Prostate gland (tissue), 2 donors: ENCODE measurements at regions not wholly inside any gene's neighbourhood (a gene's known extent, or its start where the extent isn't known, plus 50 kb on each side); places are given as distances from the start of the nearest gene placed in this dataset.
A peak's percentile ranks its signal among the peaks of the same experiment; 100 is the strongest.
"Not testable (repeated sequence)": the region's sequence is repeated elsewhere in the genome, so short reads cannot be mapped to it uniquely, and the experiment has no call there.

Source experiments
- DNase-seq: peaks from one replicate; pipeline ENCODE4 v3.0.0-alpha.2; 2019; ENCODE audit warnings: low spot score
- H3K27ac ChIP-seq, 2 donors: fragments of 200-600 bp; sonication (generic); 2 replicates each; pipeline ENCODE4 v1.5.1; 2017 to 2019
- H3K27me3 ChIP-seq: fragments of 200-600 bp; sonication (generic); replicated peaks from 2 replicates; pipeline ENCODE4 v1.5.1; 2019; ENCODE audit not compliant: insufficient read depth
- H3K36me3 ChIP-seq, 2 donors: fragments of 200-600 bp; sonication (generic); 1 replicate in 1 of 2; 2 replicates in 1 of 2; pipeline versions ENCODE4 v1.5.1 to v1.8.1; 2017 to 2019
- H3K4me1 ChIP-seq: fragments of 200-600 bp; sonication (generic); replicated peaks from 2 replicates; pipeline ENCODE4 v1.5.1; 2019
- H3K4me3 ChIP-seq, 2 donors: fragments of 200-600 bp; sonication (generic); 2 replicates each; pipeline ENCODE4 v1.5.1; 2017 to 2019
- H3K9me3 ChIP-seq: fragments of 200-600 bp; sonication (generic); 2 replicates; pipeline ENCODE4 v1.5.1; 2017
- CTCF ChIP-seq, 4 experiments: fragments of 200-600 bp in 2 of 4; fragments of 450-650 bp in 2 of 4; sonication (generic) in 2 of 4; IDR thresholded peaks; 1 replicate in 3 of 4; 2 replicates in 1 of 4; pipeline ENCODE4 v1.5.1; 2016 to 2019; ENCODE audit warnings: antibody characterized with exemption in 4 of 4, mild to moderate bottlenecking in 2 of 4, moderate library complexity in 2 of 4
- POLR2A ChIP-seq: fragments of 450-650 bp; IDR thresholded peaks from one replicate; pipeline ENCODE4 v1.6.1; 2016; ENCODE audit warnings: antibody characterized with exemption, mild to moderate bottlenecking
- POLR2AphosphoS5 ChIP-seq: sonication (generic); formaldehyde crosslinking; IDR thresholded peaks from one replicate; pipeline ENCODE4 v1.6.1; 2017; ENCODE audit warnings: antibody characterized with exemption
- WGBS: methylation state at CpG from one replicate; pipeline ENCODE4 v1.1.5; 2018; 5-methylcytosine and 5-hydroxymethylcytosine counted together
- intact Hi-C: fragments of 100-400 bp; cut with DNase I; formaldehyde crosslinking; loops from one replicate; pipeline ENCODE4 v1.14.2; 2022

- Histone ChIP-seq H3K4me3 (no peak overlapping the region), H3K27me3 (no peaks in the 10 kb centered on the region), H3K9me3 (no peaks in the 10 kb centered on the region), H3K27ac (no peak overlapping the region), H3K36me3 (no peaks in the 10 kb centered on the region), H3K4me1 (no peaks in the 10 kb centered on the region)
- WGBS: 86% methylated on average over 3 of the region's 3 CpGs
- TF ChIP-seq CTCF (IDR thresholded peaks at IDR 0.05) (no peak), POLR2A (no peak), POLR2AphosphoS5 (no peak)
- intact Hi-C loops: no loop called here
- no peak for DNase-seq
These were observed 419.4 kb downstream of the ISL1 start for GRCh38 chr5:51802551-51803184.

- H3K4me3 ChIP-seq: no peak overlapping the region
- no peaks in the 10 kb centered on the region for H3K36me3 ChIP-seq
- H3K9me3 ChIP-seq: no peaks in the 10 kb centered on the region
- intact Hi-C loops: no loop called here
- TF ChIP-seq POLR2A (no peak), CTCF (IDR thresholded peaks at IDR 0.05) (no peak)
- DNase-seq: no peak
- peaks cover 8% of the 10 kb centered on the region for H3K4me1 ChIP-seq
- WGBS: 58% methylated on average over 2 of the region's 2 CpGs
- no peak overlapping the region for H3K27ac ChIP-seq
- no peaks in the 10 kb centered on the region for H3K27me3 ChIP-seq
These were observed 423.4 kb downstream of the ISL1 start for GRCh38 chr5:51806677-51807076.

DNA sequence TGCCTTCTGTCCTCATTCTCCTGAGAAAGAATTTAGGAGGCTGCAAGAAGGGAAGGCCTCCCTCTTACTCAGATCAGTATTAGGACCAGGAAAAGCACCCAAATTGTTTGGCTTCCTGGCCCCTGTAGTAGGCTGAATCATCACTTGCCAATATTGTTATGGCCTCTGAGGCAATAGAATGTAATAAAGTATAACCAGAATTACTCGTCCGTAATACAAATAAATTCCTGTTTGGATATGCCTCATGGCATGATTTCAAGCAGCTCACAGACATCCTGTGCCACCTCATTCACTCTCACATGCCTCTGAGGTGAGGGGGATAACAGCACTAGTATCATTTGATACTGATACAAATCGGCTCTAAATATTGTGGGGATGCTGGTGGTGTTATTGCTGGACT lies 427.3 kb downstream of the ISL1 start:
- DNase-seq: peak; percentile 37
- Histone ChIP-seq H3K4me3 (no peak overlapping the region), H3K27ac (no peak overlapping the region), H3K4me1 (peaks cover 8% of the 10 kb centered on the region), H3K9me3 (no peaks in the 10 kb centered on the region), H3K36me3 (no peaks in the 10 kb centered on the region), H3K27me3 (no peaks in the 10 kb centered on the region)
- TF ChIP-seq CTCF (IDR thresholded peaks at IDR 0.05) (no peak), POLR2AphosphoS5 (peak; percentile 74), POLR2A (no peak)
- intact Hi-C loops: no loop called here
- WGBS: 9% methylated on average over 3 of the region's 3 CpGs

DNA sequence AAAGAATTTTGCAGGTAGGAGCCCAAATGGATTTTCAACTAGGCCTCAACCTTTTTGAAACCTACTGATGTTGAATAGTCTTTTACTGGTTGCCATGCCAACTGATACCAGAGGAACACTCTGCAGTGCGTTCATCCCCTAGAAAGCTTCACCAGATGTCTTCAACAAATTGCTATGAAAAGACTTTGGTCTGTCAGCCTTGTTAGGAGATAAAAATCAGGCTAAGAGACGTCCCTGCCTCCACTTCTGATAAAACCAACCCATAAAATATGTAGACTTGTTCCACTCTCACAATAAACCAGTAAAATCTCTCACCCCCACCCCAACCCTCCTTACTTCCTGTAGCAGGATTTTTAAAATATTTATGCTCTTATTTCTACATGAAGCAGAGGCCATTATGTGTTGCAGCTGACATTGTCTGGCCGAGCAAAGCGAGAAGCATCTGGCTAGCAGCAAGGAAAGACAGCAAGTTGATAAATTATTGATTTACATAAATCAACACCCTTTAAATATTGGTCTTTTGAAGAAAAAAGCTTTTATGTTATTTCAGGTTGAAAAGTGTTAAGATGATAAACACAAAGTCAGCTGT lies 428.7 kb downstream of the ISL1 start:
- H3K36me3 ChIP-seq: no peaks in the 10 kb centered on the region
- H3K9me3 ChIP-seq: no peaks in the 10 kb centered on the region
- intact Hi-C loops: no loop called here
- TF ChIP-seq CTCF (IDR thresholded peaks at IDR 0.05) (no peak), POLR2A (no peak), POLR2AphosphoS5 (no peak)
- peaks cover 8% of the 10 kb centered on the region for H3K4me1 ChIP-seq
- DNase-seq: no peak
- 51% methylated on average over 4 of the region's 4 CpGs for WGBS
- no peak overlapping the region for H3K27ac ChIP-seq
- H3K4me3 ChIP-seq: no peak overlapping the region
- no peaks in the 10 kb centered on the region for H3K27me3 ChIP-seq

- H3K27ac ChIP-seq, H3K4me1 ChIP-seq, DNase-seq, H3K36me3 ChIP-seq, H3K27me3 ChIP-seq, H3K9me3 ChIP-seq, H3K4me3 ChIP-seq, intact Hi-C loops: not testable (repeated sequence)
- WGBS: 98% methylated on average over 3 of the region's 3 CpGs
These were observed 431.6 kb downstream of the ISL1 start for GRCh38 chr5:51814817-51815216.
